GM19395 (cell line): ENCODE measurements at regions not wholly inside any gene's neighbourhood (a gene's known extent, or its start where the extent isn't known, plus 50 kb on each side); places are given as distances from the start of the nearest gene placed in this dataset.
A peak's percentile ranks its signal among the peaks of the same experiment; 100 is the strongest.
"Not testable (repeated sequence)": the region's sequence is repeated elsewhere in the genome, so short reads cannot be mapped to it uniquely, and the experiment has no call there.

ENCODE experiments used
- ATAC-seq: cut with Tn5 transposase; IDR thresholded peaks from one replicate; pipeline ENCODE4 v1.9.1; 2021; ENCODE audit warnings: mild to moderate bottlenecking, moderate library complexity; ENCODE audit not compliant: unreplicated experiment

GRCh38 chr13:58955546-58956385, 1208.0 kb downstream of the DIAPH3 start:
- ATAC-seq: peak; percentile 52

- ATAC-seq: not testable (repeated sequence)
Observed at GRCh38 chr13:58958097-58958496, 1205.6 kb downstream of the DIAPH3 start.

- no peak for ATAC-seq
Observed at GRCh38 chr13:58960888-58961287, 1202.8 kb downstream of the DIAPH3 start.

- ATAC-seq: no peak
Observed at GRCh38 chr13:58963321-58963720, 1200.4 kb downstream of the DIAPH3 start.

GRCh38 chr13:58964048-58964447, 1199.7 kb downstream of the DIAPH3 start:
- ATAC-seq: no peak

- no peak for ATAC-seq
Observed at GRCh38 chr13:58977085-58977484, 1186.6 kb downstream of the DIAPH3 start.

GRCh38 chr13:58978331-58978730, 1185.4 kb downstream of the DIAPH3 start:
- no peak for ATAC-seq

- no peak for ATAC-seq
Observed at GRCh38 chr13:58979851-58980250, 1183.9 kb downstream of the DIAPH3 start.

GRCh38 chr13:58985845-58986244, 1177.9 kb downstream of the DIAPH3 start:
- ATAC-seq: no peak

- no peak for ATAC-seq
Observed at GRCh38 chr13:58989556-58989955, 1174.2 kb downstream of the DIAPH3 start.

- no peak for ATAC-seq
Observed at GRCh38 chr13:58991826-58992477, 1171.8 kb downstream of the DIAPH3 start.

GRCh38 chr13:58992478-58993042, 1171.2 kb downstream of the DIAPH3 start:
- ATAC-seq: no peak

GRCh38 chr13:58994077-58994476, 1169.7 kb downstream of the DIAPH3 start:
- no peak for ATAC-seq

- no peak for ATAC-seq
Observed at GRCh38 chr13:58994777-58995176, 1169.0 kb downstream of the DIAPH3 start.

- no peak for ATAC-seq
Observed at GRCh38 chr13:58998716-58999115, 1165.0 kb downstream of the DIAPH3 start.

GRCh38 chr13:58999851-59000250, 1163.9 kb downstream of the DIAPH3 start:
- ATAC-seq: no peak

- no peak for ATAC-seq
Observed at GRCh38 chr13:59000770-59001169, 1163.0 kb downstream of the DIAPH3 start.

- no peak for ATAC-seq
Observed at GRCh38 chr13:59012731-59013130, 1151.0 kb downstream of the DIAPH3 start.

GRCh38 chr13:59016250-59016649, 1147.5 kb downstream of the DIAPH3 start:
- ATAC-seq: no peak

- ATAC-seq: no peak
Observed at GRCh38 chr13:59024434-59024833, 1139.3 kb downstream of the DIAPH3 start.

GRCh38 chr13:59034198-59034597, 1129.5 kb downstream of the DIAPH3 start:
- no peak for ATAC-seq

- no peak for ATAC-seq
Observed at GRCh38 chr13:59038824-59039223, 1124.9 kb downstream of the DIAPH3 start.
